ENCODE measurements at regions not wholly inside any gene's neighbourhood (a gene's known extent, or its start where the extent isn't known, plus 50 kb on each side); places are given as distances from the start of the nearest gene placed in this dataset.

- Histone ChIP-seq H3K9me3 (ENCODE audit: severe bottlenecking) (no peaks in the 10 kb centered on the region), H3K4me1 (ENCODE audit: insufficient read depth, poor library complexity, severe bottlenecking) (peaks cover 14% of the 10 kb centered on the region), H3K27me3 (ENCODE audit: insufficient read depth, poor library complexity, severe bottlenecking) (peaks cover 8% of the 10 kb centered on the region), H3K27ac (ENCODE audit: poor library complexity, severe bottlenecking) (no peak overlapping the region), H3K36me3 (ENCODE audit: low read depth) (no peaks in the 10 kb centered on the region), H3K4me3 (ENCODE audit: severe bottlenecking) (no peak overlapping the region)
- DNase-seq (ENCODE audit: low spot score) (no peak), ATAC-seq (ENCODE audit: low read depth) (no peak)
- TF ChIP-seq CTCF (IDR thresholded peaks at IDR 0.05; ENCODE audit: poor library complexity, severe bottlenecking), result no peak
These were observed 400.2 kb downstream of the SEC14L1 start for GRCh38 chr17:77540975-77541374.

- H3K9me3 ChIP-seq (ENCODE audit: severe bottlenecking), result no peaks in the 10 kb centered on the region
- ATAC-seq (ENCODE audit: low read depth), result no peak
- no peaks in the 10 kb centered on the region for H3K36me3 ChIP-seq (ENCODE audit: low read depth)
- no peak for TF ChIP-seq CTCF (IDR thresholded peaks at IDR 0.05; ENCODE audit: poor library complexity, severe bottlenecking)
- no peak for DNase-seq (ENCODE audit: low spot score)
- H3K4me1 ChIP-seq (ENCODE audit: insufficient read depth, poor library complexity, severe bottlenecking), result peaks cover 14% of the 10 kb centered on the region
- H3K27me3 ChIP-seq (ENCODE audit: insufficient read depth, poor library complexity, severe bottlenecking), result peaks cover 8% of the 10 kb centered on the region
- H3K4me3 ChIP-seq (ENCODE audit: severe bottlenecking), result no peak overlapping the region
- no peak overlapping the region for H3K27ac ChIP-seq (ENCODE audit: poor library complexity, severe bottlenecking)
These were observed 401.2 kb downstream of the SEC14L1 start for GRCh38 chr17:77542011-77542410.

GRCh38 chr17:77542551-77543490, 402.1 kb downstream of the SEC14L1 start:
- DNase-seq (ENCODE audit: low spot score) (peak; percentile 78), ATAC-seq (ENCODE audit: low read depth) (peak; percentile 86)
- Histone ChIP-seq H3K9me3 (ENCODE audit: severe bottlenecking) (no peaks in the 10 kb centered on the region), H3K27ac (ENCODE audit: poor library complexity, severe bottlenecking) (no peak overlapping the region), H3K4me3 (ENCODE audit: severe bottlenecking) (no peak overlapping the region), H3K27me3 (ENCODE audit: insufficient read depth, poor library complexity, severe bottlenecking) (peaks cover 8% of the 10 kb centered on the region), H3K36me3 (ENCODE audit: low read depth) (no peaks in the 10 kb centered on the region), H3K4me1 (ENCODE audit: insufficient read depth, poor library complexity, severe bottlenecking) (peaks cover 14% of the 10 kb centered on the region)
- TF ChIP-seq CTCF (IDR thresholded peaks at IDR 0.05; ENCODE audit: poor library complexity, severe bottlenecking), result peak; percentile 96

- TF ChIP-seq CTCF (IDR thresholded peaks at IDR 0.05; ENCODE audit: poor library complexity, severe bottlenecking), result no peak
- peaks cover 14% of the 10 kb centered on the region for H3K4me1 ChIP-seq (ENCODE audit: insufficient read depth, poor library complexity, severe bottlenecking)
- no peaks in the 10 kb centered on the region for H3K36me3 ChIP-seq (ENCODE audit: low read depth)
- H3K27me3 ChIP-seq (ENCODE audit: insufficient read depth, poor library complexity, severe bottlenecking), result peaks cover 4% of the 10 kb centered on the region
- H3K4me3 ChIP-seq (ENCODE audit: severe bottlenecking), result no peak overlapping the region
- H3K9me3 ChIP-seq (ENCODE audit: severe bottlenecking), result no peaks in the 10 kb centered on the region
- no peak for DNase-seq (ENCODE audit: low spot score)
- no peak for ATAC-seq (ENCODE audit: low read depth)
- H3K27ac ChIP-seq (ENCODE audit: poor library complexity, severe bottlenecking), result no peak overlapping the region
These were observed 403.0 kb downstream of the SEC14L1 start for GRCh38 chr17:77543801-77544200.

All from RWPE2 (cell line).